GM03348 (cell line): ENCODE measurements at regions not wholly inside any gene's neighbourhood (a gene's known extent, or its start where the extent isn't known, plus 50 kb on each side); places are given as distances from the start of the nearest gene placed in this dataset.
"Not testable (repeated sequence)": the region's sequence is repeated elsewhere in the genome, so short reads cannot be mapped to it uniquely, and the experiment has no call there.

ENCODE experiments used
- DNase-seq: peaks from one replicate; pipeline ENCODE4 v3.0.0; 2012; ENCODE audit warnings: low spot score

DNA sequence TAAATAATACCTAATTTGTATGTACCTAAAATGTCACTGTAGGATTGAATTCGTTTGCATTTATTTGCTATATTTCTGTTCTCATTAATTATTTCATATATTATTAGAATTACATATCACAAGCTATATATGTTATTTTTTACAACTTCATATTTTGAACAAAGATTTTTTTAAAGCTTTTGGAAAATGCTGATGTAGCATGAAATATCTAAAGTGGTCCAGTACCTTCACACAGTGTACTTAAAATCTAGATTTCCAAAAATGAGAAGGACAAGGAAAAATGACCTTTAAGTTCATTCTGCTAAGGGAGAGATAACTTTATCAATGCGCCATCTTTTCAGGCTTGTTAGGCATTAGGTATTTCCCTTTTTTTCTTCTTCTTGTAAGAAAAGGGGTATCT lies 71.8 kb downstream of the LARP7 start:
- DNase-seq: no peak

GRCh38 chr4:112714922-112715901 lies 78.3 kb downstream of the LARP7 start:
- no peak for DNase-seq

DNA sequence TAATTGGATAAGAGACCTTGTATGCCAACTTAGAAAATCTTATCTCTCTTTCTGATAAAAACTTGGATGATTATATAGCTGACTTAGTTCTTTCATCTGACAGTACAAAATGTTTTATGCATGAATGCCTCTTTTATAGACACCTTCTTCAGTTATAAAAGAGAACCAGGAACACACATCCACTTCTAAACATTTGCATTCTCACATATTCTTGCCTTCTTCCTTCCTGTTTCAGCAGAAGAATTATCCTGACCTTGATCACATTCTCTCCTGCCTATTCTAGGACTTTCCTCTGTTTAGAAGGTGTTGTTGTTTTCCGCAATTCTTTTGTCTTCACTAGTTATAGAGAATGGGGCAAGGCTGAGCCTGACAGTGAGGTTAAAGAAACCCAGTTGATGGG lies 80.9 kb downstream of the LARP7 start:
- no peak for DNase-seq

DNA sequence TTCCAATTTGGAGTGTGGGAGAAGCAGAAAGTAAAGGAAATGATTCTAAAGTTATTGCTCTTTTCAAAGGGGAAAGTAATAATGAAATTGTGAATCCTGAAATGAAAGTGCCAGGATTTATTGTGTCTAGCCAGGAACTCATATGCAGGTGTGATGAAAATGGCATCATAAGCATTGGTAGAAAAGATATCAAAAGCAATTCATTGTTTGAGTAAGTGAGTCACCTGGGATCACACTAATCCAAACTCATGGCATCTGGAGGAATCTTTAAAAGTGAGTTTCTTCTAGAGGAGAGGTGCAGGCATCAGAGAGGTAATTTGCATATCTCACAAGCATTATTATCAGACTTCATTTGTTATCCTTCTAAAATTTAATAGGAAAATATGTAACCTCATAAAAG lies 84.7 kb downstream of the LARP7 start:
- DNase-seq: no peak

DNA sequence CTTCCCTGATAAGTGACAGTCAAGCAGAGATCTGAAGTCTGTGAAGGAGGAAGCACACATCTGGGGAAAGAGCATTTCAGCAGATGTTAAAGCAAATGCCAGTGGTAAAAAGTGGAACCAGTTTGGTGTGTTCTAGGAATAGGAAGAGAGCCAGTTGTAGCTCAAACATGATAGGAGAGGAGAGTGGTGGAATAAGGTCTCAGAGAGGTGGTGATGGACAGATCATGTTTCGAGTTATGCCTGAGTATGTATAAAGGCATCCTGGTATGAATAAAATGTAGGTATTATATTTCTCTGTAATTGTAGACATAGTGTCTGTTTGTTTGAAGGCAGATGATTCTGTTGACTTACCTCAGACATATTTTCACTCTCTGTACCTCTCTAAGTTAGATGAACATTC lies 89.1 kb downstream of the LARP7 start:
- no peak for DNase-seq

DNA sequence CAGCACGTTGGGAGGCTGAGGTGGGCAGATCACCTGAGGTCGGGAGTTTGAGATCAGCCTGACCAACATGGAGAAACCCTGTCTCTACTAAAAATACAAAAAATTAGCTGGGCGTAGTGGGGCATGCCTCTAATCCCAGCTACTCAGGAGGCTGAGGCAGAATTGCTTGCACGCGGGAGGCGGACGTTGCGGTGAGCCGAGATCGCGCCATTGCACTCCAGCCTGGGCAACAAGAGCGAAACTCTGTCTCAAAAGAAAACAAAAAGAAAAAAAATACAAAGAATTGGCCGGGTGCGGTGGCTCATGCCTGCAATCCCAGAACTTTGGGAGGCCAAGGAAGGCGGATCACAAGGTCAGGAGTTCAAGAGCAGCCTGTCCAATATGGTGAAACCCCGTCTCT lies 90.8 kb downstream of the LARP7 start:
- DNase-seq: not testable (repeated sequence)

- DNase-seq: no peak
Measured at GRCh38 chr4:112731715-112732114, 94.8 kb downstream of the LARP7 start.

- no peak for DNase-seq
Measured at GRCh38 chr4:112732142-112732541, 95.2 kb downstream of the LARP7 start.

GRCh38 chr4:112735474-112735951 lies 98.6 kb downstream of the LARP7 start:
- no peak for DNase-seq

DNA sequence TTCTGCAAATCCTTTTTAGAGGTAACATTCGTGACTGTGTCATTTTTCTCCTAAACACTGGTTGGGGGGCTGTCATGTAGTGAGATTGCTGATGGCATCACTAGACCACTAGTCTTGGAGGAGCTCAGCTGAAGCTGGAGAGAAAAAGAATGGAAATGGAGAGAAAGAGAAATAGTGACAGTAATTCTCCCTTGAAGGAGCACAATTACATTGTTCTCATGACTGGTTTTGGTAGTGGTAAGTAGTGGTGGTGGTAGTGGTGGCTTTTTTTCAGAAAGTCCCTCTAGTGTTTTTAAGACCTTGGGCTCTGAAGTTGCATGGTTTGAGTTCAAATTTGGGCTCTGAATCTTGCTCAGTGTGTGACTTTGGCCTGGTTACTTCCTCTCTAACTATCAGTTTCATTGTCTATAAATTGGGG lies 99.8 kb downstream of the LARP7 start:
- no peak for DNase-seq

DNA sequence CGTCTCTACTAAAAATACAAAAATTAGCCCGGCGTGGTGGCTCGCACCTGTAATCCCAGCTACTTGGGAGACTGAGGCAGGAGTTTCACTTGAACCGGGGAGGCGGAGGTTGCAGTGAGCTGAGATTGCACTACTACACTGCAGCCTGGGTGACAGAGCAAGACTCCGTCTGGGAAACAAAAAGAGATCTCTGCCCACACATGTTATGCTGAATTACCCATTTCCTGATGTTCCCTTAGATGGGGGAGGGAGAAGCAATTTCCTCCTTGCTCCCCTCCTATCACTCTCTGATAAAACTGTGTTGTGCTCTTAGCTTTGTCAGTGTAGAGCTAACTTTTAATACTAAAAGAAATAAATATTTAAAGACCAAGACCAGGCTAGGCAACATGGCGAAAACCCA lies 102.5 kb downstream of the LARP7 start:
- no peak for DNase-seq

DNA sequence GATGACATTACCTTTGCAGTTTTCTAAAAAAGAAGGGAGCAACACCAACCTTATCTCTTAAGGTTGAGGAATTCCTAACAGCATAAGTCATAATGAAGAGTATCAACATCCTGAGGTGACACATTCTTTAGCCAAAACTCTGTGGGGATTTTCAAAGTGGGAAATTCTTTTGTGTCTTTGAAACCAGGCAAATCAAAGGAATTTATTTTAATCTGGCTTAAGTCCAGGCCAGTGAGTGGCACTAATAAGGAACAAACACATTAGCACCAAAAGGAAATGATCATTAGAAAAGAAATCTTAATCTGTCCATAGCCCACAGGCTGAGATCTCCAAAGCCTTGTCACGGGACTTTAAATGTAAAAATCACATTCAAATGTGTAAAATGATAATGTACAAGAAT lies 110.1 kb downstream of the LARP7 start:
- DNase-seq: no peak

- no peak for DNase-seq
Measured at GRCh38 chr4:112748352-112748878, 111.5 kb downstream of the LARP7 start.

- not testable (repeated sequence) for DNase-seq
Measured at GRCh38 chr4:112750749-112751148, 113.8 kb downstream of the LARP7 start.

- no peak for DNase-seq
Measured at GRCh38 chr4:112751447-112751846, 114.5 kb downstream of the LARP7 start.

GRCh38 chr4:112752061-112752460 lies 115.1 kb downstream of the LARP7 start:
- no peak for DNase-seq

DNA sequence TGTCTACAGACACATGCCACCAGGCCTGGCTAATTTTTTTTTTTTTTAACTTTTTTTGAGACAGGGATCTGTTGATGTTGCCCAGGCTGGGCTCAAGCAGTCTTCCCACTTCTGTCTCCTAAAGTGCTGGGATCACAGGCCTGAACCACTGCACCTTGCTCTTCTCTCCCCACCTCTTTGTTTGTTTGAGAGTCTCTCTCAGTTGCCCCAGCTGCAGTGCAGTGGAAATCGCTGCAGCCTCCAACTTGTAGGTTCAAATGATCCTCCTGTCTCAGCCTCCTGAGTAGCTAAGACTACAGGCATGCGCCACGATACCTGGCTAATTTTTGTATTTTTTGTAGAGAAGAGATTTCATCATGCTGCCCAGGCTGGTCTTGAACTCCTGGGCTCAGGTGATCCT lies 115.6 kb downstream of the LARP7 start:
- DNase-seq: no peak

- DNase-seq: no peak
Measured at GRCh38 chr4:112753333-112753732, 116.4 kb downstream of the LARP7 start.

DNA sequence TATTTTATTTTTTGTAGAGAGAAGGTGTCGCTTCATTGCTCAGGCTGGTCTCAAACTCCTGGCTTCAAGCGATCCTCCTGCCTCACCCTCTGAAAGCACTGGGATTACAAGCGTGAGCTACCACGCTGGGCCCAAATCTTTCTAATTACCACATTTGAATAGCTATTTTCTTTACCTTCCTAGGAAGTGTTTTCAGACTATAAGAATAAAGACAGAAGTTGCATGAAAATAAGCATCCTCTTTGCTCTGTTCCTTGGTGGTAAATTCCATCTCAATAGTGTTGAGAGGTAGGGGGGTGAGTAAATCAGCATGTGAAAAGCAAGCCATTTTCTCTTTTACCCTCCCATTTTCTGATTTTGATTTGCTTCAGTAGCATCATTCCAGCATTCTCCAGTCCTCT lies 122.4 kb downstream of the LARP7 start:
- DNase-seq: no peak

GRCh38 chr4:112765317-112765974 lies 128.5 kb downstream of the LARP7 start:
- DNase-seq: peak; percentile 41

GRCh38 chr4:112766422-112766821 lies 129.5 kb downstream of the LARP7 start:
- DNase-seq: peak; percentile 61

- no peak for DNase-seq
Measured at GRCh38 chr4:112767386-112767785, 130.4 kb downstream of the LARP7 start.

GRCh38 chr4:112770114-112770513 lies 133.2 kb downstream of the LARP7 start:
- no peak for DNase-seq
